HepG2 (cell line): ENCODE measurements at regions not wholly inside any gene's neighbourhood (a gene's known extent, or its start where the extent isn't known, plus 50 kb on each side); places are given as distances from the start of the nearest gene placed in this dataset.

ENCODE experiments used
- ATAC-seq: fragments of 200-7000 bp; cut with Tn5 transposase; 3 replicates; pipeline ENCODE4 v1.9.1; 2020; ENCODE audit warnings: mild to moderate bottlenecking, moderate library complexity
- BruUV-seq: library from RNA; stranded (reverse); fragments of 400-500 nt; replicated peaks from 2 replicates; lab custom pipeline; 2021; lab: Mats Ljungman, UMichigan
- CTCF ChIA-PET: fragments of 300-600 bp; formaldehyde crosslinking; extraction: SDS; loops from one replicate; lab custom pipeline; 2021; ENCODE audit warnings: low total read pairs, inconsistent platforms, low intra/inter-chr PET ratio; lab: Yijun Ruan, JAX
- POLR2A ChIA-PET: fragments of 350-600 bp; sonication (Branson Sonifier 250); formaldehyde crosslinking; loops from one replicate; lab custom pipeline; 2020; ENCODE audit warnings: antibody characterized with exemption, inconsistent platforms; lab: Yijun Ruan, JAX
- DNase-seq: peaks from one replicate; pipeline ENCODE4 v3.0.0-alpha.2; 2015; ENCODE audit warnings: low spot score
- FAIRE-seq: peaks from 3 replicates; lab custom pipeline; 2011; peaks lifted over from hg19 to GRCh38; lab: Jason Lieb, UNC
- H2AFZ ChIP-seq: one replicate; pipeline ENCODE4 v1.6.1; 2011; ENCODE audit warnings: low read length, inconsistent platforms
- H3K27ac ChIP-seq: fragments of 300-600 bp; 3 replicates; pipeline ENCODE4 v1.8.0; 2011; ENCODE audit warnings: mixed run types, mild to moderate bottlenecking, mixed read lengths, low read length, inconsistent platforms; ENCODE audit not compliant: insufficient read depth; ENCODE audit errors: extremely low read length
- H3K27me3 ChIP-seq, 2 experiments: fragments of 200-600 bp in 1 of 2; 2 replicates in 1 of 2; 3 replicates in 1 of 2; pipeline versions ENCODE4 v1.6.0 to v1.8.0; 2011; ENCODE audit warnings: low read length in 2 of 2, mild to moderate bottlenecking in 2 of 2, moderate library complexity in 2 of 2, inconsistent platforms in 1 of 2; ENCODE audit not compliant: insufficient read depth in 2 of 2, control insufficient read depth in 1 of 2
- H3K36me3 ChIP-seq, 2 experiments: fragments of 200-600 bp in 1 of 2; replicated peaks in 1 of 2; 2 replicates in 1 of 2; 3 replicates in 1 of 2; pipeline versions ENCODE4 v1.5.1 to v1.8.0; 2011; ENCODE audit warnings: low read length in 2 of 2, inconsistent platforms in 1 of 2; ENCODE audit not compliant: insufficient read depth in 2 of 2, control insufficient read depth in 1 of 2
- H3K4me1 ChIP-seq: 2 replicates; pipeline ENCODE4 v1.5.1; 2012; ENCODE audit warnings: low read length, inconsistent platforms; ENCODE audit not compliant: insufficient read depth
- H3K4me2 ChIP-seq: 2 replicates; pipeline ENCODE4 v1.6.0; 2011; ENCODE audit warnings: low read depth, low read length, inconsistent platforms
- H3K4me3 ChIP-seq, 3 experiments: fragments of 200-600 bp in 1 of 3; sonication (generic), shearing (Covaris generic) in 1 of 3; replicated peaks in 1 of 3; 2 replicates each; pipeline ENCODE4 v1.5.1; 2011 to 2016; ENCODE audit warnings: low read length in 3 of 3, inconsistent platforms in 2 of 3, low read depth in 2 of 3, mild to moderate bottlenecking in 2 of 3, control low read depth in 1 of 3, mixed read lengths in 1 of 3; ENCODE audit not compliant: insufficient read depth in 1 of 3
- H3K79me2 ChIP-seq: one replicate; pipeline ENCODE4 v1.6.1; 2011; ENCODE audit warnings: low read length, inconsistent platforms; ENCODE audit not compliant: insufficient read depth
- H3K9ac ChIP-seq: 2 replicates; pipeline ENCODE4 v1.6.0; 2011; ENCODE audit warnings: mild to moderate bottlenecking, low read depth, low read length, inconsistent platforms; ENCODE audit not compliant: insufficient read depth
- H3K9me3 ChIP-seq: 2 replicates; pipeline ENCODE4 v1.5.1; 2012; ENCODE audit warnings: mild to moderate bottlenecking, low read length
- H4K20me1 ChIP-seq: 2 replicates; pipeline ENCODE4 v1.6.0; 2011; ENCODE audit warnings: inconsistent platforms, mild to moderate bottlenecking, low read length, moderate library complexity; ENCODE audit not compliant: insufficient read depth
- CEBPG ChIP-seq: IDR thresholded peaks from 2 replicates; pipeline ENCODE4 v1.6.1; 2016
- FOXM1 ChIP-seq: sonication (generic); formaldehyde crosslinking; IDR thresholded peaks from 2 replicates; pipeline ENCODE4 v1.5.0; 2020; ENCODE audit warnings: missing genetic modification reagents
- IKZF5 ChIP-seq: IDR thresholded peaks from 2 replicates; pipeline ENCODE4 v1.6.1; 2018; ENCODE audit warnings: missing genetic modification reagents, mild to moderate bottlenecking, missing compliant biosample characterization
- IRX3 ChIP-seq: sonication (generic); formaldehyde crosslinking; IDR thresholded peaks from 2 replicates; pipeline ENCODE4 v1.8.1; 2023; ENCODE audit warnings: mild to moderate bottlenecking, low read depth, missing genetic modification reagents, borderline replicate concordance
- MTERF4 ChIP-seq: sonication (generic); formaldehyde crosslinking; IDR thresholded peaks from 2 replicates; pipeline ENCODE4 v1.8.0; 2023; ENCODE audit warnings: mild to moderate bottlenecking, missing genetic modification reagents
- PHB2 ChIP-seq: fragments of 450-650 bp; IDR thresholded peaks from 2 replicates; pipeline ENCODE4 v1.6.1; 2018; ENCODE audit not compliant: partially characterized antibody
- PRMT3 ChIP-seq: sonication (generic); formaldehyde crosslinking; IDR thresholded peaks from 2 replicates; pipeline ENCODE4 v1.8.1; 2022; ENCODE audit warnings: low read depth, mild to moderate bottlenecking, moderate library complexity, missing genetic modification reagents, borderline replicate concordance
- SCMH1 ChIP-seq: sonication (generic); formaldehyde crosslinking; IDR thresholded peaks from 2 replicates; pipeline ENCODE4 v1.9.0; 2021; ENCODE audit warnings: missing genetic modification reagents, mild to moderate bottlenecking, borderline replicate concordance
- SMAD3 ChIP-seq: sonication (generic); formaldehyde crosslinking; IDR thresholded peaks from 2 replicates; pipeline ENCODE4 v1.4.0; 2020; ENCODE audit warnings: missing genetic modification reagents
- ZBTB20 ChIP-seq: sonication (generic); formaldehyde crosslinking; IDR thresholded peaks from 2 replicates; pipeline ENCODE4 v1.8.1; 2023; ENCODE audit warnings: missing genetic modification reagents, low read depth, mild to moderate bottlenecking, borderline replicate concordance
- ZNF260 ChIP-seq: sonication (generic); formaldehyde crosslinking; IDR thresholded peaks from 2 replicates; pipeline ENCODE4 v1.4.0; 2020; ENCODE audit warnings: missing genetic modification reagents, low read depth, mild to moderate bottlenecking, borderline replicate concordance
- ZNF263 ChIP-seq: sonication (generic); formaldehyde crosslinking; IDR thresholded peaks from 2 replicates; pipeline ENCODE4 v1.4.0; 2020; ENCODE audit warnings: missing genetic modification reagents
- ZNF326 ChIP-seq: sonication (generic); formaldehyde crosslinking; IDR thresholded peaks from 2 replicates; pipeline ENCODE4 v1.4.0; 2020; ENCODE audit warnings: missing genetic modification reagents, borderline replicate concordance
- ZNF609 ChIP-seq: sonication (generic); formaldehyde crosslinking; IDR thresholded peaks from 2 replicates; pipeline ENCODE4 v1.4.0; 2020; ENCODE audit warnings: mild to moderate bottlenecking, missing genetic modification reagents, borderline replicate concordance
- ZNF777 ChIP-seq: sonication (generic); formaldehyde crosslinking; IDR thresholded peaks from 2 replicates; pipeline ENCODE4 v1.4.0; 2020; ENCODE audit warnings: missing genetic modification reagents
- ZSCAN21 ChIP-seq: sonication (generic); formaldehyde crosslinking; IDR thresholded peaks from 2 replicates; pipeline ENCODE4 v1.8.0; 2022; ENCODE audit warnings: mild to moderate bottlenecking, missing genetic modification reagents, moderate library complexity, borderline replicate concordance
- WGBS: methylation state at CpG from one replicate; pipeline ENCODE4 v1.1.6; 2017; ENCODE audit warnings: low lambda C conversion rate; 5-methylcytosine and 5-hydroxymethylcytosine counted together
- in situ Hi-C: cut with HindIII; loops from 2 replicates; pipeline ENCODE4 v1.10.0; 2017; ENCODE audit warnings: low pct_unique_long_range_greater_than_20kb; ENCODE audit not compliant: extremely low pct_ligation_motif_present
- intact Hi-C: fragments of 100-400 bp; cut with micrococcal nuclease; formaldehyde crosslinking; loops from one replicate; pipeline ENCODE4 v1.10.0; 2022; ENCODE audit not compliant: unreplicated experiment

GRCh38 chr3:79973917-79974595 lies 206.3 kb upstream of the ROBO1 start:
- no peaks in the 10 kb centered on the region for H4K20me1 ChIP-seq
- no peaks in the 10 kb centered on the region for H3K27me3 ChIP-seq
- no peak overlapping the region for H3K27ac ChIP-seq
- no peak overlapping the region for H3K4me2 ChIP-seq
- TF ChIP-seq ZNF326 (CRISPR knock-in tag) (no peak), IRX3 (CRISPR knock-in tag) (no peak), PRMT3 (CRISPR knock-in tag) (no peak), CEBPG (no peak), FOXM1 (no peak), MTERF4 (CRISPR knock-in tag) (no peak), ZNF260 (CRISPR knock-in tag) (no peak), ZNF609 (CRISPR knock-in tag) (no peak), ZBTB20 (CRISPR knock-in tag) (no peak), ZNF777 (CRISPR knock-in tag) (no peak), ZNF263 (no peak), ZSCAN21 (CRISPR knock-in tag) (no peak), SMAD3 (CRISPR knock-in tag) (no peak), IKZF5 (CRISPR knock-in tag) (no peak), SCMH1 (CRISPR knock-in tag) (no peak), PHB2 (no peak)
- no peak overlapping the region for H3K9ac ChIP-seq
- in situ Hi-C loops (no loop called here), intact Hi-C loops (no loop called here)
- no peaks in the 10 kb centered on the region for H3K36me3 ChIP-seq
- H3K4me3 ChIP-seq, result no peak overlapping the region
- ATAC-seq (no peak), DNase-seq (no peak), FAIRE-seq (no peak)
- BruUV-seq, result no TSS peak
- ChIA-PET CTCF (no interaction called here), POLR2A (no interaction called here)
- no peaks in the 10 kb centered on the region for H3K9me3 ChIP-seq
- H2AFZ ChIP-seq, result no peak overlapping the region
- H3K79me2 ChIP-seq, result no peaks in the 10 kb centered on the region
- no peaks in the 10 kb centered on the region for H3K4me1 ChIP-seq
- 3% methylated on average over 5 of the region's 5 CpGs for whole genome bisulfite sequencing
